EH (cell line): ENCODE measurements at regions not wholly inside any gene's neighbourhood (a gene's known extent, or its start where the extent isn't known, plus 50 kb on each side); places are given as distances from the start of the nearest gene placed in this dataset.

Source experiments
- DNase-seq: peaks from one replicate; pipeline ENCODE4 v3.0.0-alpha.2; 2015; ENCODE audit warnings: low read depth

- peak; percentile 49 for DNase-seq
These were observed 323.7 kb upstream of the CDH11 start for GRCh38 chr16:65445313-65446260.

- DNase-seq = no peak
These were observed 319.6 kb upstream of the CDH11 start for GRCh38 chr16:65441501-65441900.

- no peak for DNase-seq
These were observed 307.8 kb upstream of the CDH11 start for GRCh38 chr16:65429504-65430181.

GRCh38 chr16:65426484-65426883 is 304.6 kb upstream of the CDH11 start:
- DNase-seq = no peak

- no peak for DNase-seq
These were observed 301.1 kb upstream of the CDH11 start for GRCh38 chr16:65422934-65423333.

- DNase-seq = no peak
These were observed 299.7 kb upstream of the CDH11 start for GRCh38 chr16:65421596-65421995.

GRCh38 chr16:65418435-65418834 is 296.6 kb upstream of the CDH11 start:
- DNase-seq = peak; percentile 6

GRCh38 chr16:65415460-65415859 is 293.6 kb upstream of the CDH11 start:
- peak; percentile 58 for DNase-seq

GRCh38 chr16:65414284-65414984 is 292.6 kb upstream of the CDH11 start:
- DNase-seq = peak; percentile 95

GRCh38 chr16:65413861-65414260 is 292.0 kb upstream of the CDH11 start:
- peak; percentile 33 for DNase-seq

GRCh38 chr16:65410801-65411200 is 288.9 kb upstream of the CDH11 start:
- peak; percentile 31 for DNase-seq

- peak; percentile 30 for DNase-seq
These were observed 287.6 kb upstream of the CDH11 start for GRCh38 chr16:65409510-65409909.

- DNase-seq = no peak
These were observed 285.1 kb upstream of the CDH11 start for GRCh38 chr16:65406933-65407332.

- no peak for DNase-seq
These were observed 284.3 kb upstream of the CDH11 start for GRCh38 chr16:65406116-65406515.

GRCh38 chr16:65394281-65394680 is 272.4 kb upstream of the CDH11 start:
- no peak for DNase-seq

- DNase-seq = peak; percentile 56
These were observed 271.1 kb upstream of the CDH11 start for GRCh38 chr16:65392806-65393565.

GRCh38 chr16:65388592-65388991 is 266.7 kb upstream of the CDH11 start:
- peak; percentile 85 for DNase-seq

GRCh38 chr16:65386672-65387071 is 264.8 kb upstream of the CDH11 start:
- peak; percentile 14 for DNase-seq

- DNase-seq = peak; percentile 53
These were observed 262.6 kb upstream of the CDH11 start for GRCh38 chr16:65384441-65384840.

- DNase-seq = peak; percentile 67
These were observed 255.3 kb upstream of the CDH11 start for GRCh38 chr16:65377195-65377594.

- DNase-seq = no peak
These were observed 254.7 kb upstream of the CDH11 start for GRCh38 chr16:65376601-65377000.

- DNase-seq = peak; percentile 54
These were observed 253.8 kb upstream of the CDH11 start for GRCh38 chr16:65375651-65376050.
